ENCODE measurements at regions not wholly inside any gene's neighbourhood (a gene's known extent, or its start where the extent isn't known, plus 50 kb on each side); places are given as distances from the start of the nearest gene placed in this dataset.
A peak's percentile ranks its signal among the peaks of the same experiment; 100 is the strongest.

DNA sequence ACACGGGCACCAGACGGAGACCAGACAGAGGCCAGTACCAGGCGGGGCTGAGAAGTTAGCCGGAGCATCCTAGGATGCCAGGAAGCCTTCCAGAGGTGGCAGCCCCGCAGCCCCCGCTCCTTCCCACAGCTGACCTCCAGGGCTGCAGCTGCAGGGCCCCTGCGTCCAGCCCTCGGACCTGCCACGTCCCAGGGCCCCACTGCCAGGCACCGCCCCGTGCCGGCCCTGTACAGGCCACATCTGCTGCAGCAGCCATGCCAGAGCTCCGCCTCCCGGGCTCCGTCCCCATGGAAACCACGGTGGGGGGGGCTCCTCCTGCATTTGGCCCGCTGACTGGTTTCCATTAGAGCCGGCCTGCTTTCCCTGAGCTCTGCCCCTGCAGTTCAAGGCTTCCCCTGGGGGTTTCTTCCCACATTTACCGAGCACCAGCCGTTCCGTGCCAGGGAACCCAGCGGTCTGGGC lies 62.5 kb upstream of the PPARA start:
- Mint-ChIP-seq H3K9me3 (peaks cover 2% of the 10 kb centered on the region; the same call in 1 of the 3 replicates), H3K4me1 (no peaks in the 10 kb centered on the region; the same call in 2 of the 3 replicates), H3K4me3 (no peak overlapping the region), H3K36me3 (ENCODE audit: low read depth) (no peaks in the 10 kb centered on the region; the same call in 2 of the 3 replicates), H3K27me3 (ENCODE audit: insufficient read depth, low read depth, poor library complexity) (peaks cover 5% of the 10 kb centered on the region), H3K27ac (no peak overlapping the region)
- Histone ChIP-seq H3K27me3 (ENCODE audit: insufficient read depth) (no peaks in the 10 kb centered on the region), H3K9me2 (ENCODE audit: insufficient read depth) (no peaks in the 10 kb centered on the region), H3K4me1 (ENCODE audit: insufficient read depth) (no peaks in the 10 kb centered on the region), H3K4me2 (no peak overlapping the region), H3K4me3 (no peak overlapping the region), H3K27ac (ENCODE audit: low read depth) (no peak overlapping the region), H3K36me3 (ENCODE audit: insufficient read depth) (no peaks in the 10 kb centered on the region), H3F3A (replicated peaks; ENCODE audit: low read depth) (no peaks in the 10 kb centered on the region), H4K20me1 (replicated peaks; ENCODE audit: insufficient read depth) (no peaks in the 10 kb centered on the region), H2AFZ (no peak overlapping the region), H3K79me2 (replicated peaks; ENCODE audit: insufficient read depth) (peaks cover 16% of the 10 kb centered on the region)
- TF ChIP-seq EZH2 (IDR thresholded peaks at IDR 0.05; ENCODE audit: low read depth, unreplicated experiment), result no peak
- no peak for TF ChIP-seq JUNB (IDR thresholded peaks at IDR 0.05; ENCODE audit: unreplicated experiment)
- TF ChIP-seq STAT1 (IDR thresholded peaks at IDR 0.05; ENCODE audit: unreplicated experiment), result no peak
- TF ChIP-seq ZNF331 (CRISPR knock-in tag; IDR thresholded peaks at IDR 0.05; ENCODE audit: low read depth), result no peak
- TF ChIP-seq ZNF114 (CRISPR knock-in tag; IDR thresholded peaks at IDR 0.05), result no peak
- no peak for TF ChIP-seq POLR2AphosphoS5 (IDR thresholded peaks at IDR 0.05; ENCODE audit: low read depth)
- TF ChIP-seq, protein P1, sequence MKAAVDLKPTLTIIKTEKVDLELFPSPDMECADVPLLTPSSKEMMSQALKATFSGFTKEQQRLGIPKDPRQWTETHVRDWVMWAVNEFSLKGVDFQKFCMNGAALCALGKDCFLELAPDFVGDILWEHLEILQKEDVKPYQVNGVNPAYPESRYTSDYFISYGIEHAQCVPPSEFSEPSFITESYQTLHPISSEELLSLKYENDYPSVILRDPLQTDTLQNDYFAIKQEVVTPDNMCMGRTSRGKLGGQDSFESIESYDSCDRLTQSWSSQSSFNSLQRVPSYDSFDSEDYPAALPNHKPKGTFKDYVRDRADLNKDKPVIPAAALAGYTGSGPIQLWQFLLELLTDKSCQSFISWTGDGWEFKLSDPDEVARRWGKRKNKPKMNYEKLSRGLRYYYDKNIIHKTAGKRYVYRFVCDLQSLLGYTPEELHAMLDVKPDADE (IDR thresholded peaks at IDR 0.05), result no peak
- TF ChIP-seq, protein P2, sequence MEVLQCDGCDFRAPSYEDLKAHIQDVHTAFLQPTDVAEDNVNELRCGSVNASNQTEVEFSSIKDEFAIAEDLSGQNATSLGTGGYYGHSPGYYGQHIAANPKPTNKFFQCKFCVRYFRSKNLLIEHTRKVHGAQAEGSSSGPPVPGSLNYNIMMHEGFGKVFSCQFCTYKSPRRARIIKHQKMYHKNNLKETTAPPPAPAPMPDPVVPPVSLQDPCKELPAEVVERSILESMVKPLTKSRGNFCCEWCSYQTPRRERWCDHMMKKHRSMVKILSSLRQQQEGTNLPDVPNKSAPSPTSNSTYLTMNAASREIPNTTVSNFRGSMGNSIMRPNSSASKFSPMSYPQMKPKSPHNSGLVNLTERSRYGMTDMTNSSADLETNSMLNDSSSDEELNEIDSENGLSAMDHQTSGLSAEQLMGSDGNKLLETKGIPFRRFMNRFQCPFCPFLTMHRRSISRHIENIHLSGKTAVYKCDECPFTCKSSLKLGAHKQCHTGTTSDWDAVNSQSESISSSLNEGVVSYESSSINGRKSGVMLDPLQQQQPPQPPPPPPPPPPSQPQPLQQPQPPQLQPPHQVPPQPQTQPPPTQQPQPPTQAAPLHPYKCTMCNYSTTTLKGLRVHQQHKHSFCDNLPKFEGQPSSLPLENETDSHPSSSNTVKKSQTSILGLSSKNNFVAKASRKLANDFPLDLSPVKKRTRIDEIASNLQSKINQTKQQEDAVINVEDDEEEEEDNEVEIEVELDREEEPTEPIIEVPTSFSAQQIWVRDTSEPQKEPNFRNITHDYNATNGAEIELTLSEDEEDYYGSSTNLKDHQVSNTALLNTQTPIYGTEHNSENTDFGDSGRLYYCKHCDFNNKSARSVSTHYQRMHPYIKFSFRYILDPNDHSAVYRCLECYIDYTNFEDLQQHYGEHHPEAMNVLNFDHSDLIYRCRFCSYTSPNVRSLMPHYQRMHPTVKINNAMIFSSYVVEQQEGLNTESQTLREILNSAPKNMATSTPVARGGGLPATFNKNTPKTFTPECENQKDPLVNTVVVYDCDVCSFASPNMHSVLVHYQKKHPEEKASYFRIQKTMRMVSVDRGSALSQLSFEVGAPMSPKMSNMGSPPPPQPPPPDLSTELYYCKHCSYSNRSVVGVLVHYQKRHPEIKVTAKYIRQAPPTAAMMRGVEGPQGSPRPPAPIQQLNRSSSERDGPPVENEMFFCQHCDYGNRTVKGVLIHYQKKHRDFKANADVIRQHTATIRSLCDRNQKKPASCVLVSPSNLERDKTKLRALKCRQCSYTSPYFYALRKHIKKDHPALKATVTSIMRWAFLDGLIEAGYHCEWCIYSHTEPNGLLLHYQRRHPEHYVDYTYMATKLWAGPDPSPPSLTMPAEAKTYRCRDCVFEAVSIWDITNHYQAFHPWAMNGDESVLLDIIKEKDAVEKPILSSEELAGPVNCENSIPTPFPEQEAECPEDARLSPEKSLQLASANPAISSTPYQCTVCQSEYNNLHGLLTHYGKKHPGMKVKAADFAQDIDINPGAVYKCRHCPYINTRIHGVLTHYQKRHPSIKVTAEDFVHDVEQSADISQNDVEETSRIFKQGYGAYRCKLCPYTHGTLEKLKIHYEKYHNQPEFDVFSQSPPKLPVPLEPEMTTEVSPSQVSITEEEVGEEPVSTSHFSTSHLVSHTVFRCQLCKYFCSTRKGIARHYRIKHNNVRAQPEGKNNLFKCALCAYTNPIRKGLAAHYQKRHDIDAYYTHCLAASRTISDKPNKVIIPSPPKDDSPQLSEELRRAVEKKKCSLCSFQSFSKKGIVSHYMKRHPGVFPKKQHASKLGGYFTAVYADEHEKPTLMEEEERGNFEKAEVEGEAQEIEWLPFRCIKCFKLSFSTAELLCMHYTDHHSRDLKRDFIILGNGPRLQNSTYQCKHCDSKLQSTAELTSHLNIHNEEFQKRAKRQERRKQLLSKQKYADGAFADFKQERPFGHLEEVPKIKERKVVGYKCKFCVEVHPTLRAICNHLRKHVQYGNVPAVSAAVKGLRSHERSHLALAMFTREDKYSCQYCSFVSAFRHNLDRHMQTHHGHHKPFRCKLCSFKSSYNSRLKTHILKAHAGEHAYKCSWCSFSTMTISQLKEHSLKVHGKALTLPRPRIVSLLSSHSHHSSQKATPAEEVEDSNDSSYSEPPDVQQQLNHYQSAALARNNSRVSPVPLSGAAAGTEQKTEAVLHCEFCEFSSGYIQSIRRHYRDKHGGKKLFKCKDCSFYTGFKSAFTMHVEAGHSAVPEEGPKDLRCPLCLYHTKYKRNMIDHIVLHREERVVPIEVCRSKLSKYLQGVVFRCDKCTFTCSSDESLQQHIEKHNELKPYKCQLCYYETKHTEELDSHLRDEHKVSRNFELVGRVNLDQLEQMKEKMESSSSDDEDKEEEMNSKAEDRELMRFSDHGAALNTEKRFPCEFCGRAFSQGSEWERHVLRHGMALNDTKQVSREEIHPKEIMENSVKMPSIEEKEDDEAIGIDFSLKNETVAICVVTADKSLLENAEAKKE (CRISPR knock-in tag; IDR thresholded peaks at IDR 0.05), result no peak
- TF ChIP-seq, protein P3, sequence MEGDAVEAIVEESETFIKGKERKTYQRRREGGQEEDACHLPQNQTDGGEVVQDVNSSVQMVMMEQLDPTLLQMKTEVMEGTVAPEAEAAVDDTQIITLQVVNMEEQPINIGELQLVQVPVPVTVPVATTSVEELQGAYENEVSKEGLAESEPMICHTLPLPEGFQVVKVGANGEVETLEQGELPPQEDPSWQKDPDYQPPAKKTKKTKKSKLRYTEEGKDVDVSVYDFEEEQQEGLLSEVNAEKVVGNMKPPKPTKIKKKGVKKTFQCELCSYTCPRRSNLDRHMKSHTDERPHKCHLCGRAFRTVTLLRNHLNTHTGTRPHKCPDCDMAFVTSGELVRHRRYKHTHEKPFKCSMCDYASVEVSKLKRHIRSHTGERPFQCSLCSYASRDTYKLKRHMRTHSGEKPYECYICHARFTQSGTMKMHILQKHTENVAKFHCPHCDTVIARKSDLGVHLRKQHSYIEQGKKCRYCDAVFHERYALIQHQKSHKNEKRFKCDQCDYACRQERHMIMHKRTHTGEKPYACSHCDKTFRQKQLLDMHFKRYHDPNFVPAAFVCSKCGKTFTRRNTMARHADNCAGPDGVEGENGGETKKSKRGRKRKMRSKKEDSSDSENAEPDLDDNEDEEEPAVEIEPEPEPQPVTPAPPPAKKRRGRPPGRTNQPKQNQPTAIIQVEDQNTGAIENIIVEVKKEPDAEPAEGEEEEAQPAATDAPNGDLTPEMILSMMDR (conservative IDR thresholded peaks at IDR 0.05; ENCODE audit: low read depth in 2 of 2), result no peak
- TF ChIP-seq EZH2phosphoT487 (IDR thresholded peaks at IDR 0.05; ENCODE audit: unreplicated experiment), result no peak
- no peak for TF ChIP-seq CREB1 (CRISPR knock-in tag; IDR thresholded peaks at IDR 0.05; ENCODE audit: low read depth)
- TF ChIP-seq, protein P4, sequence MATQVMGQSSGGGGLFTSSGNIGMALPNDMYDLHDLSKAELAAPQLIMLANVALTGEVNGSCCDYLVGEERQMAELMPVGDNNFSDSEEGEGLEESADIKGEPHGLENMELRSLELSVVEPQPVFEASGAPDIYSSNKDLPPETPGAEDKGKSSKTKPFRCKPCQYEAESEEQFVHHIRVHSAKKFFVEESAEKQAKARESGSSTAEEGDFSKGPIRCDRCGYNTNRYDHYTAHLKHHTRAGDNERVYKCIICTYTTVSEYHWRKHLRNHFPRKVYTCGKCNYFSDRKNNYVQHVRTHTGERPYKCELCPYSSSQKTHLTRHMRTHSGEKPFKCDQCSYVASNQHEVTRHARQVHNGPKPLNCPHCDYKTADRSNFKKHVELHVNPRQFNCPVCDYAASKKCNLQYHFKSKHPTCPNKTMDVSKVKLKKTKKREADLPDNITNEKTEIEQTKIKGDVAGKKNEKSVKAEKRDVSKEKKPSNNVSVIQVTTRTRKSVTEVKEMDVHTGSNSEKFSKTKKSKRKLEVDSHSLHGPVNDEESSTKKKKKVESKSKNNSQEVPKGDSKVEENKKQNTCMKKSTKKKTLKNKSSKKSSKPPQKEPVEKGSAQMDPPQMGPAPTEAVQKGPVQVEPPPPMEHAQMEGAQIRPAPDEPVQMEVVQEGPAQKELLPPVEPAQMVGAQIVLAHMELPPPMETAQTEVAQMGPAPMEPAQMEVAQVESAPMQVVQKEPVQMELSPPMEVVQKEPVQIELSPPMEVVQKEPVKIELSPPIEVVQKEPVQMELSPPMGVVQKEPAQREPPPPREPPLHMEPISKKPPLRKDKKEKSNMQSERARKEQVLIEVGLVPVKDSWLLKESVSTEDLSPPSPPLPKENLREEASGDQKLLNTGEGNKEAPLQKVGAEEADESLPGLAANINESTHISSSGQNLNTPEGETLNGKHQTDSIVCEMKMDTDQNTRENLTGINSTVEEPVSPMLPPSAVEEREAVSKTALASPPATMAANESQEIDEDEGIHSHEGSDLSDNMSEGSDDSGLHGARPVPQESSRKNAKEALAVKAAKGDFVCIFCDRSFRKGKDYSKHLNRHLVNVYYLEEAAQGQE (IDR thresholded peaks at IDR 0.05; ENCODE audit: unreplicated experiment), result no peak
- no peak for TF ChIP-seq NANOG (IDR thresholded peaks at IDR 0.05; ENCODE audit: borderline replicate concordance)
- no peak for DNase-seq (ENCODE audit: low spot score)
- ATAC-seq, result peak; percentile 54

All from GM23338 (cell line).